PC-3 (cell line): ENCODE measurements at regions not wholly inside any gene's neighbourhood (a gene's known extent, or its start where the extent isn't known, plus 50 kb on each side); places are given as distances from the start of the nearest gene placed in this dataset.
A peak's percentile ranks its signal among the peaks of the same experiment; 100 is the strongest.

Source experiments
- ATAC-seq: fragments of 200-7000 bp; cut with Tn5 transposase; 2 replicates; pipeline ENCODE4 v1.9.1; 2020; ENCODE audit warnings: mild to moderate bottlenecking, moderate library complexity
- BruUV-seq: library from RNA; stranded (reverse); fragments of 400-500 nt; replicated peaks from 2 replicates; lab custom pipeline; 2021; lab: Mats Ljungman, UMichigan
- CTCF ChIA-PET: fragments of 300-600 bp; sonication (Branson Sonifier 250); formaldehyde crosslinking; loops from one replicate; lab custom pipeline; 2022; ENCODE audit warnings: antibody characterized with exemption; lab: Charles Lee
- POLR2A ChIA-PET: fragments of 300-600 bp; sonication (Branson Sonifier 250); formaldehyde crosslinking; loops from one replicate; lab custom pipeline; 2022; ENCODE audit warnings: antibody characterized with exemption; ENCODE audit not compliant: unreplicated experiment; lab: Charles Lee
- DNase-seq: peaks from one replicate; pipeline ENCODE4 v3.0.0-alpha.2; 2015
- H2AFZ ChIP-seq: fragments of 300-600 bp; sonication (generic); 2 replicates; pipeline ENCODE4 v1.6.0; 2016; ENCODE audit warnings: antibody characterized with exemption, low read length
- H3F3A ChIP-seq: fragments of 300-600 bp; sonication (generic); one replicate; pipeline ENCODE4 v1.6.0; 2017; ENCODE audit warnings: antibody characterized with exemption, low read length, control low read depth, mild to moderate bottlenecking; ENCODE audit not compliant: unreplicated experiment
- H3K27ac ChIP-seq: fragments of 300-600 bp; sonication (generic); 2 replicates; pipeline ENCODE4 v1.5.1; 2016; ENCODE audit warnings: mild to moderate bottlenecking, low read length
- H3K27me3 ChIP-seq: fragments of 300-600 bp; sonication (generic); 2 replicates; pipeline ENCODE4 v1.6.1; 2016; ENCODE audit warnings: low read length, mixed read lengths
- H3K36me3 ChIP-seq: fragments of 300-600 bp; sonication (generic); 2 replicates; pipeline ENCODE4 v1.6.1; 2016; ENCODE audit warnings: low read depth, mixed run types, low read length, mixed read lengths
- H3K4me1 ChIP-seq: fragments of 300-600 bp; sonication (generic); 2 replicates; pipeline ENCODE4 v1.5.1; 2016; ENCODE audit warnings: low read length; ENCODE audit not compliant: insufficient read depth
- H3K4me2 ChIP-seq: fragments of 300-600 bp; sonication (generic); 2 replicates; pipeline ENCODE4 v1.6.0; 2016; ENCODE audit warnings: low read length
- H3K4me3 ChIP-seq: fragments of 300-600 bp; sonication (generic); 2 replicates; pipeline ENCODE4 v1.5.1; 2016; ENCODE audit warnings: mild to moderate bottlenecking, low read length, mixed read lengths
- H3K79me2 ChIP-seq: fragments of 300-600 bp; sonication (generic); 2 replicates; pipeline ENCODE4 v1.6.1; 2017; ENCODE audit warnings: low read length, mixed read lengths
- H3K9ac ChIP-seq: fragments of 300-600 bp; sonication (generic); 2 replicates; pipeline ENCODE4 v1.6.0; 2016; ENCODE audit warnings: mild to moderate bottlenecking, low read length
- H3K9me2 ChIP-seq: fragments of 300-600 bp; sonication (generic); replicated peaks from 2 replicates; pipeline ENCODE4 v1.6.1; 2016; ENCODE audit warnings: mixed run types, low read length, mixed read lengths
- H3K9me3 ChIP-seq: fragments of 300-600 bp; sonication (generic); 2 replicates; pipeline ENCODE4 v1.6.1; 2016; ENCODE audit warnings: low read length, mixed read lengths
- H4K20me1 ChIP-seq: fragments of 300-600 bp; sonication (generic); 2 replicates; pipeline ENCODE4 v1.6.1; 2016; ENCODE audit warnings: low read length, mixed read lengths
- EZH2 ChIP-seq: fragments of 300-600 bp; sonication (generic); IDR thresholded peaks from one replicate; pipeline ENCODE4 v1.6.1; 2017; ENCODE audit warnings: antibody characterized with exemption, mild to moderate bottlenecking, low read length; ENCODE audit not compliant: unreplicated experiment
- EZH2phosphoT487 ChIP-seq: fragments of 300-600 bp; sonication (generic); IDR thresholded peaks from 2 replicates; pipeline ENCODE4 v1.6.1; 2018; ENCODE audit warnings: mild to moderate bottlenecking, antibody characterized with exemption, low read length, borderline replicate concordance
- intact Hi-C: fragments of 100-400 bp; cut with micrococcal nuclease; formaldehyde crosslinking; loops from 2 replicates; pipeline ENCODE4 v1.9.0; 2023
- TF ChIP-seq, protein P1 (sequence below): fragments of 300-600 bp; sonication (generic); conservative IDR thresholded peaks from 2 replicates; pipeline ENCODE4 v1.5.1; 2017; ENCODE audit warnings: antibody characterized with exemption, low read depth, mild to moderate bottlenecking, low read length

GRCh38 chr1:43009274-43009673 lies 50.6 kb upstream of the SLC2A1 start:
- DNase-seq (no peak), ATAC-seq (peak; percentile 33; the same call in 1 of the 2 replicates)
- Histone ChIP-seq H3K27me3 (no peaks in the 10 kb centered on the region), H3K27ac (no peak overlapping the region), H3K9me2 (0 out of 2 replicates have a peak, but pooled peaks cover 3% of the 10 kb centered on the region), H3K9me3 (no peaks in the 10 kb centered on the region), H4K20me1 (no peaks in the 10 kb centered on the region), H3K4me2 (no peak overlapping the region), H3K4me3 (no peak overlapping the region), H3K9ac (no peak overlapping the region), H3K79me2 (no peaks in the 10 kb centered on the region), H3K36me3 (no peaks in the 10 kb centered on the region), H3F3A (no peaks in the 10 kb centered on the region), H3K4me1 (peaks cover 15% of the 10 kb centered on the region), H2AFZ (no peak overlapping the region)
- BruUV-seq, result no TSS peak
- no peak for TF ChIP-seq EZH2
- TF ChIP-seq, protein P1, sequence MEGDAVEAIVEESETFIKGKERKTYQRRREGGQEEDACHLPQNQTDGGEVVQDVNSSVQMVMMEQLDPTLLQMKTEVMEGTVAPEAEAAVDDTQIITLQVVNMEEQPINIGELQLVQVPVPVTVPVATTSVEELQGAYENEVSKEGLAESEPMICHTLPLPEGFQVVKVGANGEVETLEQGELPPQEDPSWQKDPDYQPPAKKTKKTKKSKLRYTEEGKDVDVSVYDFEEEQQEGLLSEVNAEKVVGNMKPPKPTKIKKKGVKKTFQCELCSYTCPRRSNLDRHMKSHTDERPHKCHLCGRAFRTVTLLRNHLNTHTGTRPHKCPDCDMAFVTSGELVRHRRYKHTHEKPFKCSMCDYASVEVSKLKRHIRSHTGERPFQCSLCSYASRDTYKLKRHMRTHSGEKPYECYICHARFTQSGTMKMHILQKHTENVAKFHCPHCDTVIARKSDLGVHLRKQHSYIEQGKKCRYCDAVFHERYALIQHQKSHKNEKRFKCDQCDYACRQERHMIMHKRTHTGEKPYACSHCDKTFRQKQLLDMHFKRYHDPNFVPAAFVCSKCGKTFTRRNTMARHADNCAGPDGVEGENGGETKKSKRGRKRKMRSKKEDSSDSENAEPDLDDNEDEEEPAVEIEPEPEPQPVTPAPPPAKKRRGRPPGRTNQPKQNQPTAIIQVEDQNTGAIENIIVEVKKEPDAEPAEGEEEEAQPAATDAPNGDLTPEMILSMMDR, result no peak
- no peak for TF ChIP-seq EZH2phosphoT487
- intact Hi-C loops, result no loop called here
- ChIA-PET CTCF (no interaction called here), POLR2A (interaction anchor here (0.6 kb wide), 1 partner anchor 1504 kb away, joined by 4 read pairs; no protein-coding TSS in a partner anchor)

GRCh38 chr1:43008115-43009060 lies 49.7 kb upstream of the SLC2A1 start:
- H3K9ac ChIP-seq, result no peak overlapping the region
- no peak overlapping the region for H2AFZ ChIP-seq
- H3K36me3 ChIP-seq, result no peaks in the 10 kb centered on the region
- ChIA-PET CTCF (no interaction called here), POLR2A (interaction anchor here (0.6 kb wide), 2 partner anchors 235 to 1503 kb away, joined by 4 to 8 read pairs; no protein-coding TSS in a partner anchor)
- H3K9me2 ChIP-seq, result 0 out of 2 replicates have a peak, but pooled peaks cover 3% of the 10 kb centered on the region
- no peak for ATAC-seq
- TF ChIP-seq EZH2 (no peak), EZH2phosphoT487 (no peak)
- TF ChIP-seq, protein P1, result no peak
- no peak overlapping the region for H3K4me3 ChIP-seq
- no peak for DNase-seq
- H3K79me2 ChIP-seq, result no peaks in the 10 kb centered on the region
- no peak overlapping the region for H3K27ac ChIP-seq
- BruUV-seq, result no TSS peak
- no peaks in the 10 kb centered on the region for H3F3A ChIP-seq
- no peaks in the 10 kb centered on the region for H3K9me3 ChIP-seq
- H4K20me1 ChIP-seq, result no peaks in the 10 kb centered on the region
- peaks cover 15% of the 10 kb centered on the region for H3K4me1 ChIP-seq
- no peaks in the 10 kb centered on the region for H3K27me3 ChIP-seq
- H3K4me2 ChIP-seq, result no peak overlapping the region
- intact Hi-C loops, result no loop called here
